Endodermal cell (in vitro differentiated cells): ENCODE measurements at regions not wholly inside any gene's neighbourhood (a gene's known extent, or its start where the extent isn't known, plus 50 kb on each side); places are given as distances from the start of the nearest gene placed in this dataset.

Source experiments
- DNase-seq: peaks from one replicate; pipeline ENCODE4 v3.0.0-alpha.2; 2017
- H3K27ac ChIP-seq: 2 replicates; pipeline ENCODE4 v1.5.1; 2013; ENCODE audit warnings: mild to moderate bottlenecking, low read depth, low read length, moderate library complexity
- H3K27me3 ChIP-seq: 2 replicates; pipeline ENCODE4 v1.6.1; 2013; ENCODE audit warnings: mild to moderate bottlenecking, low read length, moderate library complexity; ENCODE audit not compliant: insufficient read depth, control insufficient read depth, poor library complexity, severe bottlenecking
- H3K36me3 ChIP-seq: 2 replicates; pipeline ENCODE4 v1.7.0; 2013; ENCODE audit warnings: mild to moderate bottlenecking, low read length, moderate library complexity; ENCODE audit not compliant: control insufficient read depth, insufficient read depth
- H3K4me1 ChIP-seq: one replicate; pipeline ENCODE4 v1.7.0; 2013; ENCODE audit warnings: low read length; ENCODE audit not compliant: control insufficient read depth, insufficient read depth
- H3K4me3 ChIP-seq: 2 replicates; pipeline ENCODE4 v1.5.1; 2013; ENCODE audit warnings: mild to moderate bottlenecking, low read length, moderate library complexity
- H3K9ac ChIP-seq: 2 replicates; pipeline ENCODE4 v1.6.1; 2013; ENCODE audit warnings: mild to moderate bottlenecking, low read length, moderate library complexity; ENCODE audit not compliant: poor library complexity, severe bottlenecking; ENCODE audit errors: extremely low read depth
- H3K9me3 ChIP-seq: 2 replicates; pipeline ENCODE4 v1.6.1; 2013; ENCODE audit warnings: mild to moderate bottlenecking, low read length, moderate library complexity; ENCODE audit not compliant: control insufficient read depth
- H3K27ac Mint-ChIP-seq: 2 replicates; pipeline ENCODE4 v1.8.0; 2020; ENCODE audit warnings: mixed read lengths
- H3K27me3 Mint-ChIP-seq: 2 replicates; pipeline ENCODE4 v1.8.0; 2021; ENCODE audit warnings: mild to moderate bottlenecking, mixed read lengths; ENCODE audit not compliant: insufficient read depth
- H3K36me3 Mint-ChIP-seq: 2 replicates; pipeline ENCODE4 v1.8.0; 2020; ENCODE audit warnings: low read depth, mixed read lengths
- H3K4me1 Mint-ChIP-seq: 2 replicates; pipeline ENCODE4 v1.8.0; 2020; ENCODE audit warnings: mixed read lengths
- H3K4me3 Mint-ChIP-seq: 2 replicates; pipeline ENCODE4 v1.8.0; 2020; ENCODE audit warnings: mild to moderate bottlenecking, moderate library complexity, mixed read lengths
- H3K9me3 Mint-ChIP-seq: 2 replicates; pipeline ENCODE4 v1.8.0; 2020; ENCODE audit warnings: mild to moderate bottlenecking, mixed read lengths
- WGBS, 2 experiments: methylation state at CpG; one replicate each; pipeline versions ENCODE4 v1.1.5 to v1.1.7; 2013; ENCODE audit warnings: missing lambda C conversion rate in 2 of 2, mixed read lengths in 1 of 2; ENCODE audit not compliant: insufficient coverage in 1 of 2, insufficient read length in 1 of 2; 5-methylcytosine and 5-hydroxymethylcytosine counted together
- TF ChIP-seq, protein P1 (sequence below): fragments of 200-600 bp; sonication (generic); conservative IDR thresholded peaks from 2 replicates; pipeline ENCODE4 v1.5.0; 2021; ENCODE audit warnings: antibody characterized with exemption, mild to moderate bottlenecking

GRCh38 chr10:29119374-29119773, 169.5 kb upstream of the LYZL1 start:
- DNase-seq: peak; percentile 93
- TF ChIP-seq, protein P1, sequence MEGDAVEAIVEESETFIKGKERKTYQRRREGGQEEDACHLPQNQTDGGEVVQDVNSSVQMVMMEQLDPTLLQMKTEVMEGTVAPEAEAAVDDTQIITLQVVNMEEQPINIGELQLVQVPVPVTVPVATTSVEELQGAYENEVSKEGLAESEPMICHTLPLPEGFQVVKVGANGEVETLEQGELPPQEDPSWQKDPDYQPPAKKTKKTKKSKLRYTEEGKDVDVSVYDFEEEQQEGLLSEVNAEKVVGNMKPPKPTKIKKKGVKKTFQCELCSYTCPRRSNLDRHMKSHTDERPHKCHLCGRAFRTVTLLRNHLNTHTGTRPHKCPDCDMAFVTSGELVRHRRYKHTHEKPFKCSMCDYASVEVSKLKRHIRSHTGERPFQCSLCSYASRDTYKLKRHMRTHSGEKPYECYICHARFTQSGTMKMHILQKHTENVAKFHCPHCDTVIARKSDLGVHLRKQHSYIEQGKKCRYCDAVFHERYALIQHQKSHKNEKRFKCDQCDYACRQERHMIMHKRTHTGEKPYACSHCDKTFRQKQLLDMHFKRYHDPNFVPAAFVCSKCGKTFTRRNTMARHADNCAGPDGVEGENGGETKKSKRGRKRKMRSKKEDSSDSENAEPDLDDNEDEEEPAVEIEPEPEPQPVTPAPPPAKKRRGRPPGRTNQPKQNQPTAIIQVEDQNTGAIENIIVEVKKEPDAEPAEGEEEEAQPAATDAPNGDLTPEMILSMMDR: peak; percentile 78
- H3K9ac ChIP-seq: no peak overlapping the region
- Mint-ChIP-seq H3K4me1 (no peaks in the 10 kb centered on the region), H3K9me3 (peaks cover 45% of the 10 kb centered on the region), H3K27me3 (no peaks in the 10 kb centered on the region), H3K36me3 (peaks cover 8% of the 10 kb centered on the region), H3K27ac (no peak overlapping the region), H3K4me3 (no peak overlapping the region)
- no peak overlapping the region for H3K27ac ChIP-seq
- peaks cover 46% of the 10 kb centered on the region for H3K9me3 ChIP-seq
- H3K27me3 ChIP-seq: no peaks in the 10 kb centered on the region
- H3K4me1 ChIP-seq: no peaks in the 10 kb centered on the region
- no peak overlapping the region for H3K4me3 ChIP-seq
- no peaks in the 10 kb centered on the region for H3K36me3 ChIP-seq
- 85 to 86% methylated on average over 5 to 8 of the region's 8 CpGs for WGBS, 2 experiments

DNA sequence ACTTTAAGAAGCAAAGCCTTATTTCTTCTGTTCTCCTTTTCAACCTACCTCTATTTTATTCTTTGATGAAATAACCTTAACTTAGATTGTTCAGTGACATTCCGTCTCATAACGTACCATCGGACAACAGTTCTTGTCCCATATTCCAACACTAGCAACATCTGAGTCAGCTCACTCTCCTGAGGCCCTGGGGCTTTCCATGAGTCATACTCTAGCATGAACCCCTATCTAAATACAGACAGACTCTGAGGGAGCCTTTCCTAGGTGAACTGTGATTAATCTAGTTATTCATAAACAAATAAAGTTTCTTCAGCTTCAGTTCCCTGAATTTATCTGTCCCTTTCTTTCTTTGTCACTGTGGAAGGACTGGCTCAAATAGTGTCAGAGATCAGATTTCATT, 168.7 kb upstream of the LYZL1 start:
- no peak overlapping the region for H3K27ac ChIP-seq
- no peaks in the 10 kb centered on the region for H3K36me3 ChIP-seq
- no peak overlapping the region for H3K4me3 Mint-ChIP-seq
- WGBS, 2 experiments: 98 to 100% methylated on average over 3 of the region's 3 CpGs
- TF ChIP-seq, protein P1: no peak
- H3K9ac ChIP-seq: no peak overlapping the region
- DNase-seq: no peak
- H3K9me3 Mint-ChIP-seq: peaks cover 39% of the 10 kb centered on the region
- H3K27me3 Mint-ChIP-seq: no peaks in the 10 kb centered on the region
- H3K4me1 Mint-ChIP-seq: no peaks in the 10 kb centered on the region
- H3K27me3 ChIP-seq: no peaks in the 10 kb centered on the region
- H3K27ac Mint-ChIP-seq: no peak overlapping the region
- H3K4me3 ChIP-seq: no peak overlapping the region
- H3K4me1 ChIP-seq: no peaks in the 10 kb centered on the region
- peaks cover 8% of the 10 kb centered on the region for H3K36me3 Mint-ChIP-seq
- H3K9me3 ChIP-seq: peaks cover 37% of the 10 kb centered on the region

GRCh38 chr10:29124864-29125263, 164.0 kb upstream of the LYZL1 start:
- no peaks in the 10 kb centered on the region for H3K27me3 Mint-ChIP-seq
- H3K27ac ChIP-seq: no peak overlapping the region
- peaks cover 22% of the 10 kb centered on the region for H3K4me1 Mint-ChIP-seq
- no peak overlapping the region for H3K27ac Mint-ChIP-seq
- no peak overlapping the region for H3K9ac ChIP-seq
- no peaks in the 10 kb centered on the region for H3K9me3 Mint-ChIP-seq
- no peaks in the 10 kb centered on the region for H3K27me3 ChIP-seq
- H3K36me3 ChIP-seq: no peaks in the 10 kb centered on the region
- WGBS, 2 experiments: 94 to 96% methylated on average over 6 of the region's 6 CpGs
- no peak overlapping the region for H3K4me3 Mint-ChIP-seq
- TF ChIP-seq, protein P1: no peak
- peaks cover 4% of the 10 kb centered on the region for H3K4me1 ChIP-seq
- no peak for DNase-seq
- no peaks in the 10 kb centered on the region for H3K9me3 ChIP-seq
- H3K36me3 Mint-ChIP-seq: no peaks in the 10 kb centered on the region
- no peak overlapping the region for H3K4me3 ChIP-seq
